Activated CD8-positive, alpha-beta memory T cell treated with anti-CD3 and anti-CD28 coated beads, Interleukin-2, amount 10 ng/mL, durations not matched to agents 7 days and 5 days (primary cell): ENCODE measurements at regions not wholly inside any gene's neighbourhood (a gene's known extent, or its start where the extent isn't known, plus 50 kb on each side); places are given as distances from the start of the nearest gene placed in this dataset.
A peak's percentile ranks its signal among the peaks of the same experiment; 100 is the strongest.
"Not testable (repeated sequence)": the region's sequence is repeated elsewhere in the genome, so short reads cannot be mapped to it uniquely, and the experiment has no call there.

Experiments used
- ATAC-seq: fragments of 150-1000 bp; cut with Tn5 transposase; one replicate; pipeline ENCODE4 v1.10.0; 2021; ENCODE audit warnings: moderate library complexity
- CTCF ChIA-PET: fragments of 350-600 bp; sonication (Branson Sonifier 250); formaldehyde crosslinking; loops from one replicate; lab custom pipeline; 2021; ENCODE audit warnings: antibody characterized with exemption; lab: Charles Lee
- DNase-seq: peaks from one replicate; pipeline ENCODE4 v3.0.0-alpha.2; 2020
- H3K27ac Mint-ChIP-seq: one replicate; pipeline ENCODE4 v1.8.0; 2021; ENCODE audit warnings: mild to moderate bottlenecking, mixed read lengths
- H3K27me3 Mint-ChIP-seq: one replicate; pipeline ENCODE4 v1.8.0; 2021; ENCODE audit warnings: mixed read lengths
- H3K36me3 Mint-ChIP-seq: one replicate; pipeline ENCODE4 v1.8.0; 2021; ENCODE audit warnings: mild to moderate bottlenecking, mixed read lengths
- H3K4me1 Mint-ChIP-seq: one replicate; pipeline ENCODE4 v1.8.0; 2021; ENCODE audit warnings: mixed read lengths
- H3K4me3 Mint-ChIP-seq: one replicate; pipeline ENCODE4 v1.8.0; 2021; ENCODE audit warnings: mild to moderate bottlenecking, moderate library complexity, mixed read lengths
- H3K9me3 Mint-ChIP-seq: one replicate; pipeline ENCODE4 v1.8.0; 2022; ENCODE audit warnings: low read depth, mixed read lengths

GRCh38 chr5:130890610-130891009 lies 274.4 kb downstream of the HINT1 start:
- H3K27ac Mint-ChIP-seq = no peak overlapping the region
- no peaks in the 10 kb centered on the region for H3K9me3 Mint-ChIP-seq
- CTCF ChIA-PET = no interaction called here
- H3K27me3 Mint-ChIP-seq = peaks cover 19% of the 10 kb centered on the region
- ATAC-seq (no peak), DNase-seq (no peak)
- no peak overlapping the region for H3K4me3 Mint-ChIP-seq
- H3K36me3 Mint-ChIP-seq = no peaks in the 10 kb centered on the region
- no peaks in the 10 kb centered on the region for H3K4me1 Mint-ChIP-seq

- Mint-ChIP-seq H3K36me3 (no peaks in the 10 kb centered on the region), H3K27me3 (peaks cover 7% of the 10 kb centered on the region), H3K27ac (no peak overlapping the region), H3K9me3 (no peaks in the 10 kb centered on the region), H3K4me3 (no peak overlapping the region), H3K4me1 (no peaks in the 10 kb centered on the region)
- CTCF ChIA-PET = no interaction called here
- DNase-seq (no peak), ATAC-seq (no peak)
Observed at GRCh38 chr5:130885691-130886090, 279.4 kb downstream of the HINT1 start.

- Mint-ChIP-seq H3K4me3 (no peak overlapping the region), H3K27me3 (peaks cover 7% of the 10 kb centered on the region), H3K9me3 (no peaks in the 10 kb centered on the region), H3K27ac (no peak overlapping the region), H3K4me1 (no peaks in the 10 kb centered on the region), H3K36me3 (no peaks in the 10 kb centered on the region)
- CTCF ChIA-PET = no interaction called here
- DNase-seq (no peak), ATAC-seq (no peak)
Observed at GRCh38 chr5:130885027-130885426, 280.0 kb downstream of the HINT1 start.

- CTCF ChIA-PET = interaction anchor here (2.3 kb wide), 1 partner anchor 13 kb away, joined by 9 read pairs; no protein-coding TSS in a partner anchor
- Mint-ChIP-seq H3K4me3 (no peak overlapping the region), H3K27me3 (peaks cover 7% of the 10 kb centered on the region), H3K36me3 (no peaks in the 10 kb centered on the region), H3K27ac (no peak overlapping the region), H3K9me3 (no peaks in the 10 kb centered on the region), H3K4me1 (no peaks in the 10 kb centered on the region)
- DNase-seq (no peak), ATAC-seq (no peak)
Observed at GRCh38 chr5:130884023-130884422, 281.0 kb downstream of the HINT1 start.

GRCh38 chr5:130875656-130876055 lies 289.4 kb downstream of the HINT1 start:
- Mint-ChIP-seq H3K36me3 (no peaks in the 10 kb centered on the region), H3K4me3 (no peak overlapping the region), H3K27me3 (no peaks in the 10 kb centered on the region), H3K27ac (no peak overlapping the region), H3K4me1 (no peaks in the 10 kb centered on the region), H3K9me3 (no peaks in the 10 kb centered on the region)
- ATAC-seq (no peak), DNase-seq (no peak)
- CTCF ChIA-PET = no interaction called here

- ATAC-seq = no peak
- Mint-ChIP-seq H3K27me3 (no peaks in the 10 kb centered on the region), H3K36me3 (no peaks in the 10 kb centered on the region), H3K4me1 (no peaks in the 10 kb centered on the region), H3K27ac (no peak overlapping the region), H3K9me3 (no peaks in the 10 kb centered on the region), H3K4me3 (no peak overlapping the region)
- DNase-seq = no peak
- CTCF ChIA-PET = no interaction called here
Observed at GRCh38 chr5:130874861-130875417, 290.1 kb downstream of the HINT1 start.

GRCh38 chr5:130871346-130872086 lies 293.5 kb downstream of the HINT1 start:
- H3K9me3 Mint-ChIP-seq = no peaks in the 10 kb centered on the region
- H3K4me3 Mint-ChIP-seq = no peak overlapping the region
- no peaks in the 10 kb centered on the region for H3K27me3 Mint-ChIP-seq
- no peaks in the 10 kb centered on the region for H3K4me1 Mint-ChIP-seq
- DNase-seq (peak; percentile 44), ATAC-seq (peak; percentile 49)
- no peak overlapping the region for H3K27ac Mint-ChIP-seq
- H3K36me3 Mint-ChIP-seq = no peaks in the 10 kb centered on the region
- CTCF ChIA-PET = interaction anchor here (0.9 to 2.3 kb wide), 13 partner anchors 9 to 510 kb away, joined by 3 to 12 read pairs (median 4); no protein-coding TSS in a partner anchor

GRCh38 chr5:130870691-130871090 lies 294.4 kb downstream of the HINT1 start:
- Mint-ChIP-seq H3K27ac (no peak overlapping the region), H3K27me3 (no peaks in the 10 kb centered on the region), H3K9me3 (no peaks in the 10 kb centered on the region), H3K36me3 (no peaks in the 10 kb centered on the region), H3K4me3 (no peak overlapping the region), H3K4me1 (no peaks in the 10 kb centered on the region)
- ATAC-seq (no peak), DNase-seq (no peak)
- CTCF ChIA-PET = interaction anchor here (0.6 to 2.3 kb wide), 9 partner anchors 9 to 514 kb away, joined by 3 to 12 read pairs (median 6); no protein-coding TSS in a partner anchor

- no peaks in the 10 kb centered on the region for H3K36me3 Mint-ChIP-seq
- no peak overlapping the region for H3K4me3 Mint-ChIP-seq
- CTCF ChIA-PET = interaction anchor here (1.1 kb wide), 1 partner anchor 241 kb away, joined by 3 read pairs; no protein-coding TSS in a partner anchor
Observed at GRCh38 chr5:130868186-130868840, 296.7 kb downstream of the HINT1 start.

GRCh38 chr5:130845049-130845765 lies 319.8 kb downstream of the HINT1 start:
- DNase-seq (no peak), ATAC-seq (no peak)
- Mint-ChIP-seq H3K9me3 (peaks cover 7% of the 10 kb centered on the region), H3K27me3 (peaks cover 24% of the 10 kb centered on the region), H3K4me1 (no peaks in the 10 kb centered on the region), H3K4me3 (no peak overlapping the region), H3K36me3 (no peaks in the 10 kb centered on the region), H3K27ac (no peak overlapping the region)
- CTCF ChIA-PET = no interaction called here

More at GRCh38 chr5:130868186-130868840, 296.7 kb downstream of the HINT1 start:
- H3K4me1 Mint-ChIP-seq = no peaks in the 10 kb centered on the region
- ATAC-seq (no peak), DNase-seq (no peak)
- H3K9me3 Mint-ChIP-seq = no peaks in the 10 kb centered on the region
- H3K27ac Mint-ChIP-seq = no peak overlapping the region
- H3K27me3 Mint-ChIP-seq = no peaks in the 10 kb centered on the region

- H3K27me3 Mint-ChIP-seq = no peaks in the 10 kb centered on the region
- H3K27ac Mint-ChIP-seq = peak overlapping the region; percentile 69
- H3K4me3 Mint-ChIP-seq = peak overlapping the region; percentile 75
- no peak for DNase-seq
- CTCF ChIA-PET = no interaction called here
- ATAC-seq = peak; percentile 64
- H3K9me3 Mint-ChIP-seq = peaks cover 2% of the 10 kb centered on the region
- peaks cover 8% of the 10 kb centered on the region for H3K4me1 Mint-ChIP-seq
- peaks cover 1% of the 10 kb centered on the region for H3K36me3 Mint-ChIP-seq
Observed at GRCh38 chr5:130836729-130837649, 328.1 kb downstream of the HINT1 start.

- H3K9me3 Mint-ChIP-seq, CTCF ChIA-PET, DNase-seq, H3K4me1 Mint-ChIP-seq, H3K27me3 Mint-ChIP-seq, ATAC-seq, H3K36me3 Mint-ChIP-seq, H3K4me3 Mint-ChIP-seq, H3K27ac Mint-ChIP-seq: not testable (repeated sequence)
Observed at GRCh38 chr5:130817598-130818384, 347.3 kb downstream of the HINT1 start.
